ENCODE measurements at regions not wholly inside any gene's neighbourhood (a gene's known extent, or its start where the extent isn't known, plus 50 kb on each side); places are given as distances from the start of the nearest gene placed in this dataset.

DNA sequence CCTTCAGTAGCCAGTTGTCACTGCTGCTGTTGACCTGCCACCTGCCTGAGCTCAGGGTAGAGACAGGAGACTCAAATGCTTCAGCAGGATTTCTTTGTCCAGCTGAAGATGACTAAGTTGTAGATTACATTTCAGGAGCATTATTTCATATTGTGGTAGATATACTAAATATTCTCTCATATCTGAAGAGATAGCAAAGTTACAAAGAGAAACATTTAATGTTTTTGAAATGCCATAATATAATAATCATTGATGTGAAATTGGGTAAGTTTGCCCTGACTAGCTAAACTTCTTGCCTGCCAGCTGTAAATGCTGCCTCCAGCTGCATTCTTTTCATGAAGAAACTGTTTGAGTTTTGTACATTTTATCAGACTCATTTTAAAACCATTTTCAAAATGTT, 247.6 kb upstream of the CNKSR2 start:
- Histone ChIP-seq H3F3A (ENCODE audit: low read depth) (no peaks in the 10 kb centered on the region), H3K4me3 (no peak overlapping the region), H2AFZ (replicated peaks) (no peak overlapping the region), H3K27ac (no peak overlapping the region), H3K36me3 (no peaks in the 10 kb centered on the region), H3K4me1 (no peaks in the 10 kb centered on the region), H3K27me3 (no peaks in the 10 kb centered on the region), H3K4me2 (no peak overlapping the region), H3K9ac (no peak overlapping the region), H3K9me3 (ENCODE audit: low read depth) (peaks cover 7% of the 10 kb centered on the region), H3K79me2 (ENCODE audit: low read depth) (no peaks in the 10 kb centered on the region), H4K20me1 (ENCODE audit: low read depth) (no peaks in the 10 kb centered on the region)
- Mint-ChIP-seq H3K27ac (no peak overlapping the region), H3K9me3 (no peaks in the 10 kb centered on the region), H3K4me3 (no peak overlapping the region), H3K36me3 (no peaks in the 10 kb centered on the region), H3K27me3 (ENCODE audit: insufficient read depth, low read depth) (no peaks in the 10 kb centered on the region), H3K4me1 (no peaks in the 10 kb centered on the region)
- no peak for TF ChIP-seq EZH2phosphoT487 (IDR thresholded peaks at IDR 0.05)
- TF ChIP-seq, protein P1, sequence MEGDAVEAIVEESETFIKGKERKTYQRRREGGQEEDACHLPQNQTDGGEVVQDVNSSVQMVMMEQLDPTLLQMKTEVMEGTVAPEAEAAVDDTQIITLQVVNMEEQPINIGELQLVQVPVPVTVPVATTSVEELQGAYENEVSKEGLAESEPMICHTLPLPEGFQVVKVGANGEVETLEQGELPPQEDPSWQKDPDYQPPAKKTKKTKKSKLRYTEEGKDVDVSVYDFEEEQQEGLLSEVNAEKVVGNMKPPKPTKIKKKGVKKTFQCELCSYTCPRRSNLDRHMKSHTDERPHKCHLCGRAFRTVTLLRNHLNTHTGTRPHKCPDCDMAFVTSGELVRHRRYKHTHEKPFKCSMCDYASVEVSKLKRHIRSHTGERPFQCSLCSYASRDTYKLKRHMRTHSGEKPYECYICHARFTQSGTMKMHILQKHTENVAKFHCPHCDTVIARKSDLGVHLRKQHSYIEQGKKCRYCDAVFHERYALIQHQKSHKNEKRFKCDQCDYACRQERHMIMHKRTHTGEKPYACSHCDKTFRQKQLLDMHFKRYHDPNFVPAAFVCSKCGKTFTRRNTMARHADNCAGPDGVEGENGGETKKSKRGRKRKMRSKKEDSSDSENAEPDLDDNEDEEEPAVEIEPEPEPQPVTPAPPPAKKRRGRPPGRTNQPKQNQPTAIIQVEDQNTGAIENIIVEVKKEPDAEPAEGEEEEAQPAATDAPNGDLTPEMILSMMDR (IDR thresholded peaks at IDR 0.05), result no peak
- TF ChIP-seq EZH2 (IDR thresholded peaks at IDR 0.05), result no peak
- DNase-seq (ENCODE audit: low spot score), result no peak

DNA sequence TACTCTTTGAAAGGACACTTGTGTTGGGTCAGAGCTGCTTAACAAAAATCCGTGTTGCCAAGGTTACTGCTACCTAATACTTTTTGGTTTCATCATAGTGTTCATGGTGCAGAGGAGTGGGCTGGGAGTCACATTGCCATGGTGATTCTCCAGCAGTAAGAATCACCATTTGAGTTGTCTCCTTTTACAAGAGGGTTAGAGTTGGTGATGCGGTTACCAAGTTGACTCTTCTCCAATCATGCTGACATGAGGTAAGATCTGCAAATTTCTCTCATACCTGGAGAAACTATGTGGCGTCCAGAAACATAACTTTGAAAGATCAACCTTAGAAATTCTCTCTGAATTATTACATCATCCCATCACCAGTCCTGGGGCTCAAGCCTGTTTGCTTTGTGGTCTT, 242.9 kb upstream of the CNKSR2 start:
- H3K36me3 ChIP-seq, result no peaks in the 10 kb centered on the region
- no peaks in the 10 kb centered on the region for H3K27me3 ChIP-seq
- H3F3A ChIP-seq (ENCODE audit: low read depth), result no peaks in the 10 kb centered on the region
- Mint-ChIP-seq H3K27ac (no peak overlapping the region), H3K36me3 (no peaks in the 10 kb centered on the region), H3K27me3 (ENCODE audit: insufficient read depth, low read depth) (no peaks in the 10 kb centered on the region), H3K9me3 (no peaks in the 10 kb centered on the region), H3K4me1 (no peaks in the 10 kb centered on the region), H3K4me3 (no peak overlapping the region)
- H3K4me3 ChIP-seq, result no peak overlapping the region
- no peak for TF ChIP-seq EZH2phosphoT487 (IDR thresholded peaks at IDR 0.05)
- TF ChIP-seq EZH2 (IDR thresholded peaks at IDR 0.05), result no peak
- TF ChIP-seq, protein P1 (IDR thresholded peaks at IDR 0.05), result no peak
- no peak overlapping the region for H2AFZ ChIP-seq (replicated peaks)
- H3K9me3 ChIP-seq (ENCODE audit: low read depth), result no peaks in the 10 kb centered on the region
- DNase-seq (ENCODE audit: low spot score), result no peak
- H4K20me1 ChIP-seq (ENCODE audit: low read depth), result no peaks in the 10 kb centered on the region
- no peak overlapping the region for H3K4me2 ChIP-seq
- no peaks in the 10 kb centered on the region for H3K4me1 ChIP-seq
- no peak overlapping the region for H3K9ac ChIP-seq
- H3K27ac ChIP-seq, result no peak overlapping the region
- H3K79me2 ChIP-seq (ENCODE audit: low read depth), result no peaks in the 10 kb centered on the region

DNA sequence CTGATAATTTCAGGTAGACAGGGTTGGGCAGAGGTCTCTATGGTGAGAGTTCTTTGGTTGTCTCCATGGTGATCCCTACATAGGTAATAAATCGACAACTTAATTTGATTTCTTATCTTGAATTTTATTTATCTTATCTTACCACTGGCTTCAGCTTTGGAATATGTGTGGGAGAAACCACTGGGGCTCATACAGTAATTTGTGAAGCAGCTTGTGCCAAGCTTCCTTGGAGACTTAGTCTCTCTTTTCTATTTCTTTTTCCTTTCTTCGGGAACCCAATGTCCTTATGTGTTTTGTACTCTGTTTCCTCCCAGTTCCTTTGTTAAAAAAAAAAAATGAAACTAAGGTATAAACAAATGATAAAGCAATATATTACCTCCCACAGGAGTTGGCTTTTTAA, 242.4 kb upstream of the CNKSR2 start:
- Histone ChIP-seq H3K27me3 (no peaks in the 10 kb centered on the region), H3K4me3 (no peak overlapping the region), H3K79me2 (ENCODE audit: low read depth) (no peaks in the 10 kb centered on the region), H3K4me1 (no peaks in the 10 kb centered on the region), H3K27ac (no peak overlapping the region), H3K9me3 (ENCODE audit: low read depth) (no peaks in the 10 kb centered on the region), H3K9ac (no peak overlapping the region), H3K4me2 (no peak overlapping the region), H3F3A (ENCODE audit: low read depth) (no peaks in the 10 kb centered on the region), H3K36me3 (no peaks in the 10 kb centered on the region), H2AFZ (replicated peaks) (no peak overlapping the region), H4K20me1 (ENCODE audit: low read depth) (no peaks in the 10 kb centered on the region)
- Mint-ChIP-seq H3K4me3 (no peak overlapping the region), H3K36me3 (no peaks in the 10 kb centered on the region), H3K4me1 (no peaks in the 10 kb centered on the region), H3K9me3 (no peaks in the 10 kb centered on the region), H3K27ac (no peak overlapping the region), H3K27me3 (ENCODE audit: insufficient read depth, low read depth) (no peaks in the 10 kb centered on the region)
- TF ChIP-seq, protein P1 (IDR thresholded peaks at IDR 0.05), result no peak
- TF ChIP-seq EZH2phosphoT487 (IDR thresholded peaks at IDR 0.05), result no peak
- no peak for TF ChIP-seq EZH2 (IDR thresholded peaks at IDR 0.05)
- no peak for DNase-seq (ENCODE audit: low spot score)
